ENCODE measurements at regions not wholly inside any gene's neighbourhood (a gene's known extent, or its start where the extent isn't known, plus 50 kb on each side); places are given as distances from the start of the nearest gene placed in this dataset.

- no CpG with 5 or more reads among the region's 23 CpGs for WGBS, 2 donors (ENCODE audit: extremely low coverage in 2 of 2, insufficient read length in 2 of 2, insufficient replicate concordance in 1 of 2)
- H2BK15ac ChIP-seq (ENCODE audit: low read length): peak overlapping the region; percentile 21
These were observed 97.9 kb downstream of the CPZ start for GRCh38 chr4:8690216-8691150.

GRCh38 chr4:8689741-8690140, 97.2 kb downstream of the CPZ start:
- no peak overlapping the region for H2BK120ac ChIP-seq (ENCODE audit: low read depth, low read length)
- H3K23ac ChIP-seq (ENCODE audit: low read depth, low read length, poor library complexity): no peak overlapping the region
- no peak overlapping the region for H2BK12ac ChIP-seq (ENCODE audit: low read length)
- H2AK5ac ChIP-seq (ENCODE audit: low read depth, low read length): no peak overlapping the region
- H3K4me1 ChIP-seq (ENCODE audit: control insufficient read depth in 2 of 2, insufficient read depth in 1 of 2, low read depth in 1 of 2, low read length in 2 of 2): peaks cover 0 to 4% of the 10 kb centered on the region in 2 donors
- no peak overlapping the region for H4K8ac ChIP-seq (ENCODE audit: low read depth, low read length)
- H2BK15ac ChIP-seq (ENCODE audit: low read length): no peak overlapping the region
- H3K27ac ChIP-seq (replicated peaks; ENCODE audit: low read length): no peak overlapping the region
- H3K27me3 ChIP-seq (ENCODE audit: control insufficient read depth in 3 of 3, insufficient read depth in 3 of 3, low read depth in 1 of 3, low read length in 3 of 3): peaks cover 0 to 23% (median 15%) of the 10 kb centered on the region in 3 experiments
- H3K9ac ChIP-seq (ENCODE audit: low read depth, low read length, poor library complexity): no peak overlapping the region
- H3K14ac ChIP-seq (ENCODE audit: low read length): no peak overlapping the region
- H2BK5ac ChIP-seq (ENCODE audit: low read length): no peak overlapping the region
- peaks cover 0 to 2% of the 10 kb centered on the region in 2 donors for H3K9me3 ChIP-seq (replicated peaks in 1 of 2; ENCODE audit: control insufficient read depth in 2 of 2, insufficient read depth in 1 of 2, low read depth in 1 of 2, low read length in 2 of 2)
- H3K36me3 ChIP-seq (replicated peaks in 1 of 2; ENCODE audit: control insufficient read depth in 2 of 2, insufficient read depth in 2 of 2, low read length in 2 of 2): no peaks in the 10 kb centered on the region
- no CpG with 5 or more reads among the region's 8 CpGs for WGBS, 2 donors (ENCODE audit: extremely low coverage in 2 of 2, insufficient read length in 2 of 2, insufficient replicate concordance in 1 of 2)
- no peak overlapping the region for H3K4me3 ChIP-seq (ENCODE audit: low read length in 2 of 2)
- H3K18ac ChIP-seq (ENCODE audit: low read length): peak overlapping the region; percentile 49
- H4K91ac ChIP-seq (ENCODE audit: low read depth, low read length, poor library complexity): no peak overlapping the region
- H3K4ac ChIP-seq (ENCODE audit: low read length): no peak overlapping the region
- no peaks in the 10 kb centered on the region for H3K79me1 ChIP-seq (ENCODE audit: low read depth, low read length)
- H3K4me2 ChIP-seq (ENCODE audit: insufficient read depth, low read length, poor library complexity, severe bottlenecking): no peak overlapping the region
- no peak overlapping the region for H2AFZ ChIP-seq (ENCODE audit: low read length)
- DNase-seq (ENCODE audit: low spot score): no peak

More at GRCh38 chr4:8690216-8691150, 97.9 kb downstream of the CPZ start:
- Histone ChIP-seq H3K36me3 (replicated peaks in 1 of 2; ENCODE audit: control insufficient read depth in 2 of 2, insufficient read depth in 2 of 2, low read length in 2 of 2) (no peaks in the 10 kb centered on the region), H3K14ac (ENCODE audit: low read length) (peak overlapping the region; percentile 40), H3K4ac (ENCODE audit: low read length) (no peak overlapping the region), H3K27ac (replicated peaks; ENCODE audit: low read length) (no peak overlapping the region), H2AFZ (ENCODE audit: low read length) (no peak overlapping the region), H3K79me1 (ENCODE audit: low read depth, low read length) (no peaks in the 10 kb centered on the region), H3K9me3 (replicated peaks in 1 of 2; ENCODE audit: control insufficient read depth in 2 of 2, insufficient read depth in 1 of 2, low read depth in 1 of 2, low read length in 2 of 2) (peaks cover 0 to 2% of the 10 kb centered on the region in 2 donors), H2BK5ac (ENCODE audit: low read length) (no peak overlapping the region), H3K4me3 (ENCODE audit: low read length in 2 of 2) (no peak overlapping the region), H3K18ac (ENCODE audit: low read length) (peak overlapping the region; percentile 69), H4K91ac (ENCODE audit: low read depth, low read length, poor library complexity) (no peak overlapping the region), H3K9ac (ENCODE audit: low read depth, low read length, poor library complexity) (no peak overlapping the region), H3K27me3 (ENCODE audit: control insufficient read depth in 3 of 3, insufficient read depth in 3 of 3, low read depth in 1 of 3, low read length in 3 of 3) (peaks cover 0 to 19% (median 11%) of the 10 kb centered on the region in 3 experiments), H2BK12ac (ENCODE audit: low read length) (no peak overlapping the region), H4K8ac (ENCODE audit: low read depth, low read length) (peak overlapping the region; percentile 93), H2AK5ac (ENCODE audit: low read depth, low read length) (no peak overlapping the region), H3K4me1 (ENCODE audit: control insufficient read depth in 2 of 2, insufficient read depth in 1 of 2, low read depth in 1 of 2, low read length in 2 of 2) (peaks cover 0 to 4% of the 10 kb centered on the region in 2 donors), H3K4me2 (ENCODE audit: insufficient read depth, low read length, poor library complexity, severe bottlenecking) (no peak overlapping the region), H3K23ac (ENCODE audit: low read depth, low read length, poor library complexity) (peak overlapping the region; percentile 20), H2BK120ac (ENCODE audit: low read depth, low read length) (peak overlapping the region; percentile 11)
- no peak for DNase-seq (ENCODE audit: low spot score)

- Histone ChIP-seq H3K4me1 (ENCODE audit: control insufficient read depth in 2 of 2, insufficient read depth in 1 of 2, low read depth in 1 of 2, low read length in 2 of 2) (peaks cover 0 to 4% of the 10 kb centered on the region in 2 donors), H3K27ac (replicated peaks; ENCODE audit: low read length) (no peak overlapping the region), H2BK15ac (ENCODE audit: low read length) (peak overlapping the region; percentile 30), H3K23ac (ENCODE audit: low read depth, low read length, poor library complexity) (peak overlapping the region; percentile 25), H4K91ac (ENCODE audit: low read depth, low read length, poor library complexity) (no peak overlapping the region), H3K4me3 (ENCODE audit: low read length in 2 of 2) (no peak overlapping the region), H3K4ac (ENCODE audit: low read length) (no peak overlapping the region), H3K27me3 (ENCODE audit: control insufficient read depth in 3 of 3, insufficient read depth in 3 of 3, low read depth in 1 of 3, low read length in 3 of 3) (peaks cover 0 to 20% (median 15%) of the 10 kb centered on the region in 3 experiments), H2AK5ac (ENCODE audit: low read depth, low read length) (no peak overlapping the region), H3K36me3 (replicated peaks in 1 of 2; ENCODE audit: control insufficient read depth in 2 of 2, insufficient read depth in 2 of 2, low read length in 2 of 2) (no peaks in the 10 kb centered on the region), H3K4me2 (ENCODE audit: insufficient read depth, low read length, poor library complexity, severe bottlenecking) (no peak overlapping the region), H3K79me1 (ENCODE audit: low read depth, low read length) (no peaks in the 10 kb centered on the region), H3K18ac (ENCODE audit: low read length) (peak overlapping the region; percentile 52), H2BK12ac (ENCODE audit: low read length) (no peak overlapping the region), H2BK120ac (ENCODE audit: low read depth, low read length) (no peak overlapping the region), H2AFZ (ENCODE audit: low read length) (no peak overlapping the region), H3K9me3 (replicated peaks in 1 of 2; ENCODE audit: control insufficient read depth in 2 of 2, insufficient read depth in 1 of 2, low read depth in 1 of 2, low read length in 2 of 2) (peaks cover 0 to 2% of the 10 kb centered on the region in 2 donors), H4K8ac (ENCODE audit: low read depth, low read length) (no peak overlapping the region), H3K9ac (ENCODE audit: low read depth, low read length, poor library complexity) (peak overlapping the region; percentile 17), H2BK5ac (ENCODE audit: low read length) (no peak overlapping the region), H3K14ac (ENCODE audit: low read length) (no peak overlapping the region)
- DNase-seq (ENCODE audit: low spot score): no peak
- WGBS, 2 donors (ENCODE audit: extremely low coverage in 2 of 2, insufficient read length in 2 of 2, insufficient replicate concordance in 1 of 2): no CpG with 5 or more reads among the region's 19 CpGs
These were observed 96.4 kb downstream of the CPZ start for GRCh38 chr4:8688908-8689445.

Measured in neuronal stem cell (in vitro differentiated cells).